ENCODE measurements at regions not wholly inside any gene's neighbourhood (a gene's known extent, or its start where the extent isn't known, plus 50 kb on each side); places are given as distances from the start of the nearest gene placed in this dataset.

- intact Hi-C loops (cut with DNase I, micrococcal nuclease) = loop anchor here in 1 of 2 experiments (5.0 kb wide), 1 partner anchor 314 kb away; no protein-coding TSS in a partner anchor
- no peaks in the 10 kb centered on the region for H3K9me3 ChIP-seq (ENCODE audit: control insufficient read depth in 1 of 2, insufficient read depth in 1 of 2, low read length in 2 of 2)
- H3K4me1 Mint-ChIP-seq (ENCODE audit: low read depth) = no peaks in the 10 kb centered on the region
- ATAC-seq (ENCODE audit: poor library complexity) (no peak), DNase-seq (no peak)
- no peak overlapping the region for H3K27ac Mint-ChIP-seq
- no peaks in the 10 kb centered on the region for H3K27me3 Mint-ChIP-seq
- no peaks in the 10 kb centered on the region for H3K36me3 ChIP-seq (ENCODE audit: insufficient read depth, low read length)
- ChIA-PET POLR2A (interaction anchor here (2.5 kb wide), 1 partner anchor 217 kb away, joined by 9 read pairs; the partner anchor contains the start of gene KCTD12), CTCF (no interaction called here)
- no peak overlapping the region for H3K27ac ChIP-seq (ENCODE audit: low read depth in 1 of 2, low read length in 2 of 2)
- H3K4me3 ChIP-seq (ENCODE audit: low read length) = no peak overlapping the region
- no peaks in the 10 kb centered on the region for H3K36me3 Mint-ChIP-seq (ENCODE audit: low read depth)
- H3K4me3 Mint-ChIP-seq = no peak overlapping the region
- no peaks in the 10 kb centered on the region for H3K9me3 Mint-ChIP-seq
- no peaks in the 10 kb centered on the region for H3K4me1 ChIP-seq (ENCODE audit: insufficient read depth, low read length)
- H3K27me3 ChIP-seq (ENCODE audit: control insufficient read depth in 1 of 2, insufficient read depth in 2 of 2, low read length in 2 of 2) = no peaks in the 10 kb centered on the region
- no peak for TF ChIP-seq CTCF (IDR thresholded peaks at IDR 0.05)
These were observed 217.5 kb downstream of the KCTD12 start for GRCh38 chr13:76668716-76669115.

- POLR2A ChIA-PET = interaction anchor here (1.0 to 2.5 kb wide), 2 partner anchors 218 to 236 kb away, joined by 4 to 9 read pairs; partner anchors contain the start of gene KCTD12
These were observed 218.1 kb downstream of the KCTD12 start for GRCh38 chr13:76668141-76668540.

GRCh38 chr13:76667551-76667950 lies 218.7 kb downstream of the KCTD12 start:
- Mint-ChIP-seq H3K4me3 (no peak overlapping the region), H3K36me3 (ENCODE audit: low read depth) (no peaks in the 10 kb centered on the region), H3K27me3 (no peaks in the 10 kb centered on the region), H3K4me1 (ENCODE audit: low read depth) (no peaks in the 10 kb centered on the region), H3K27ac (no peak overlapping the region), H3K9me3 (no peaks in the 10 kb centered on the region)
- ChIA-PET CTCF (interaction anchor here (1.3 kb wide), 1 partner anchor 236 kb away, joined by 6 read pairs; no protein-coding TSS in a partner anchor), POLR2A (interaction anchor here (0.6 to 2.5 kb wide), 3 partner anchors 211 to 236 kb away, joined by 3 to 9 read pairs (median 4); partner anchors contain the start of gene KCTD12)
- no peaks in the 10 kb centered on the region for H3K27me3 ChIP-seq (ENCODE audit: control insufficient read depth in 1 of 2, insufficient read depth in 2 of 2, low read length in 2 of 2)
- no peaks in the 10 kb centered on the region for H3K4me1 ChIP-seq (ENCODE audit: insufficient read depth, low read length)
- H3K36me3 ChIP-seq (ENCODE audit: insufficient read depth, low read length) = no peaks in the 10 kb centered on the region
- DNase-seq (peak in 5 of 14 experiments; percentile 4 to 44 (median 20)), ATAC-seq (ENCODE audit: poor library complexity) (no peak)
- no peak overlapping the region for H3K27ac ChIP-seq (ENCODE audit: low read depth in 1 of 2, low read length in 2 of 2)
- TF ChIP-seq CTCF (IDR thresholded peaks at IDR 0.05) = peak; percentile 30
- no peaks in the 10 kb centered on the region for H3K9me3 ChIP-seq (ENCODE audit: control insufficient read depth in 1 of 2, insufficient read depth in 1 of 2, low read length in 2 of 2)
- H3K4me3 ChIP-seq (ENCODE audit: low read length) = no peak overlapping the region
- intact Hi-C loops (cut with DNase I, micrococcal nuclease) = loop anchor here (1.0 to 5.0 kb wide), 2 partner anchors 236 to 315 kb away; no protein-coding TSS in a partner anchor

More at GRCh38 chr13:76668141-76668540, 218.1 kb downstream of the KCTD12 start:
- H3K9me3 Mint-ChIP-seq = no peaks in the 10 kb centered on the region
- intact Hi-C loops (cut with DNase I, micrococcal nuclease) = loop anchor here in 1 of 2 experiments (5.0 kb wide), 1 partner anchor 314 kb away; no protein-coding TSS in a partner anchor
- no peaks in the 10 kb centered on the region for H3K27me3 Mint-ChIP-seq
- no peak for TF ChIP-seq CTCF (IDR thresholded peaks at IDR 0.05)
- no peaks in the 10 kb centered on the region for H3K4me1 ChIP-seq (ENCODE audit: insufficient read depth, low read length)
- no peaks in the 10 kb centered on the region for H3K4me1 Mint-ChIP-seq (ENCODE audit: low read depth)
- no peaks in the 10 kb centered on the region for H3K27me3 ChIP-seq (ENCODE audit: control insufficient read depth in 1 of 2, insufficient read depth in 2 of 2, low read length in 2 of 2)
- H3K36me3 Mint-ChIP-seq (ENCODE audit: low read depth) = no peaks in the 10 kb centered on the region
- no peak overlapping the region for H3K4me3 Mint-ChIP-seq
- no peak overlapping the region for H3K27ac Mint-ChIP-seq
- ATAC-seq (ENCODE audit: poor library complexity) (no peak), DNase-seq (no peak)
- CTCF ChIA-PET = interaction anchor here (1.3 kb wide), 1 partner anchor 236 kb away, joined by 6 read pairs; no protein-coding TSS in a partner anchor
- no peaks in the 10 kb centered on the region for H3K36me3 ChIP-seq (ENCODE audit: insufficient read depth, low read length)
- H3K27ac ChIP-seq (ENCODE audit: low read depth in 1 of 2, low read length in 2 of 2) = no peak overlapping the region
- no peaks in the 10 kb centered on the region for H3K9me3 ChIP-seq (ENCODE audit: control insufficient read depth in 1 of 2, insufficient read depth in 1 of 2, low read length in 2 of 2)
- H3K4me3 ChIP-seq (ENCODE audit: low read length) = no peak overlapping the region
